Lower leg skin (tissue), 3 donors: ENCODE measurements at regions not wholly inside any gene's neighbourhood (a gene's known extent, or its start where the extent isn't known, plus 50 kb on each side); places are given as distances from the start of the nearest gene placed in this dataset.

Experiments used
- POLR2A ChIP-seq, 2 donors: fragments of 450-650 bp; IDR thresholded peaks; one replicate each; pipeline ENCODE4 v1.6.1; 2016 to 2017; ENCODE audit warnings: antibody characterized with exemption in 2 of 2, mild to moderate bottlenecking in 1 of 2, moderate library complexity in 1 of 2
- TF ChIP-seq, protein P1 (sequence below), 3 donors: fragments of 450-650 bp; IDR thresholded peaks; one replicate each; pipeline ENCODE4 v1.5.1; 2016; ENCODE audit warnings: antibody characterized with exemption in 3 of 3, mild to moderate bottlenecking in 3 of 3, moderate library complexity in 2 of 3

DNA sequence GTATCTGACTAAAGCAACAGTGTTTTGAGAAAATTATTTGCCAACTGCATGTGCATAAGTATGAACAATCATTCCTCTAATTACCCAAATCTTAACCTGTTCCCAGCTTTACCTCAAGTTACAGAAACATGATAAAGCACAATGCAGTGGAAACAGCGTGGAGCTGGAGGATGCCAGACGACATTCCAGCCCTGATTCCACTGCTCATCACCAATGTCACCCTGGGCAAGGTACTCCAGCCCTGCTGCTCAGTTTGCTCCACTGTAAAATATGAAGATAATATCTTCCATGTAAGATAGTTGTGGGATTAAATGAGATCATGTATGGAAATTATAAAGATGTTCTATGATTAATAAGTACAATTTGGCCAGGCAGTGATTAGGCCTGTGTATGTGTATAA is 50.4 kb upstream of the ODAD2 start:
- TF ChIP-seq POLR2A (IDR thresholded peaks at IDR 0.05) = no peak
- TF ChIP-seq, protein P1, sequence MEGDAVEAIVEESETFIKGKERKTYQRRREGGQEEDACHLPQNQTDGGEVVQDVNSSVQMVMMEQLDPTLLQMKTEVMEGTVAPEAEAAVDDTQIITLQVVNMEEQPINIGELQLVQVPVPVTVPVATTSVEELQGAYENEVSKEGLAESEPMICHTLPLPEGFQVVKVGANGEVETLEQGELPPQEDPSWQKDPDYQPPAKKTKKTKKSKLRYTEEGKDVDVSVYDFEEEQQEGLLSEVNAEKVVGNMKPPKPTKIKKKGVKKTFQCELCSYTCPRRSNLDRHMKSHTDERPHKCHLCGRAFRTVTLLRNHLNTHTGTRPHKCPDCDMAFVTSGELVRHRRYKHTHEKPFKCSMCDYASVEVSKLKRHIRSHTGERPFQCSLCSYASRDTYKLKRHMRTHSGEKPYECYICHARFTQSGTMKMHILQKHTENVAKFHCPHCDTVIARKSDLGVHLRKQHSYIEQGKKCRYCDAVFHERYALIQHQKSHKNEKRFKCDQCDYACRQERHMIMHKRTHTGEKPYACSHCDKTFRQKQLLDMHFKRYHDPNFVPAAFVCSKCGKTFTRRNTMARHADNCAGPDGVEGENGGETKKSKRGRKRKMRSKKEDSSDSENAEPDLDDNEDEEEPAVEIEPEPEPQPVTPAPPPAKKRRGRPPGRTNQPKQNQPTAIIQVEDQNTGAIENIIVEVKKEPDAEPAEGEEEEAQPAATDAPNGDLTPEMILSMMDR (IDR thresholded peaks at IDR 0.05) = no peak
